ENCODE measurements at regions not wholly inside any gene's neighbourhood (a gene's known extent, or its start where the extent isn't known, plus 50 kb on each side); places are given as distances from the start of the nearest gene placed in this dataset.

DNA sequence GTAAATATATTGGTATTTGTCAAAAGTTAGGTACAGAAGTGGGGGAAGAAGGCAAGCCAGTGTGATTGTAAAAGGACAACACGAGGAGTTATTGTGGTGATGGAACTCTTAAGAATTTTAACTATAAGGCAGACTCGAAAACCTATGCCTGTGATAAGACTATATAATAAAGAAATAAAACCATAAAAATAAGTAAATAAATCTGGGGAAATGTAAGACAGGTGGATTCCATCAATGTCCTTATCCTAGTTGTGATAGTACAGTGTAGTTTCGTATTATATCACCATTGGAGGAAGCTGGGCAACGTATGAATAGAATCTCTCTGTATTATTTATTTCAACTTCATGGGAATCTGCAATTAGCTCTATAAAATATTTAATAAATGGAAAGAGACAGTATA, 395.7 kb downstream of the CDC14C start:
- Histone ChIP-seq H3K4me1 (ENCODE audit: insufficient read depth) (no peaks in the 10 kb centered on the region), H3K27ac (no peak overlapping the region), H3K9me3 (peaks cover 0 to 3% of the 10 kb centered on the region in 2 donors), H3K4me3 (no peak overlapping the region), H3K36me3 (no peaks in the 10 kb centered on the region), H3K27me3 (no peaks in the 10 kb centered on the region)
- TF ChIP-seq EP300 (IDR thresholded peaks at IDR 0.05) = no peak
- TF ChIP-seq, protein P1, sequence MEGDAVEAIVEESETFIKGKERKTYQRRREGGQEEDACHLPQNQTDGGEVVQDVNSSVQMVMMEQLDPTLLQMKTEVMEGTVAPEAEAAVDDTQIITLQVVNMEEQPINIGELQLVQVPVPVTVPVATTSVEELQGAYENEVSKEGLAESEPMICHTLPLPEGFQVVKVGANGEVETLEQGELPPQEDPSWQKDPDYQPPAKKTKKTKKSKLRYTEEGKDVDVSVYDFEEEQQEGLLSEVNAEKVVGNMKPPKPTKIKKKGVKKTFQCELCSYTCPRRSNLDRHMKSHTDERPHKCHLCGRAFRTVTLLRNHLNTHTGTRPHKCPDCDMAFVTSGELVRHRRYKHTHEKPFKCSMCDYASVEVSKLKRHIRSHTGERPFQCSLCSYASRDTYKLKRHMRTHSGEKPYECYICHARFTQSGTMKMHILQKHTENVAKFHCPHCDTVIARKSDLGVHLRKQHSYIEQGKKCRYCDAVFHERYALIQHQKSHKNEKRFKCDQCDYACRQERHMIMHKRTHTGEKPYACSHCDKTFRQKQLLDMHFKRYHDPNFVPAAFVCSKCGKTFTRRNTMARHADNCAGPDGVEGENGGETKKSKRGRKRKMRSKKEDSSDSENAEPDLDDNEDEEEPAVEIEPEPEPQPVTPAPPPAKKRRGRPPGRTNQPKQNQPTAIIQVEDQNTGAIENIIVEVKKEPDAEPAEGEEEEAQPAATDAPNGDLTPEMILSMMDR (IDR thresholded peaks at IDR 0.05) = no peak
- TF ChIP-seq POLR2A (IDR thresholded peaks at IDR 0.05) = no peak
- no peak for DNase-seq
- whole genome bisulfite sequencing, 3 donors = 50 to 71% (median 70%) methylated on average over 4 of the region's 4 CpGs
- intact Hi-C loops (cut with DNase I) = no loop called here

DNA sequence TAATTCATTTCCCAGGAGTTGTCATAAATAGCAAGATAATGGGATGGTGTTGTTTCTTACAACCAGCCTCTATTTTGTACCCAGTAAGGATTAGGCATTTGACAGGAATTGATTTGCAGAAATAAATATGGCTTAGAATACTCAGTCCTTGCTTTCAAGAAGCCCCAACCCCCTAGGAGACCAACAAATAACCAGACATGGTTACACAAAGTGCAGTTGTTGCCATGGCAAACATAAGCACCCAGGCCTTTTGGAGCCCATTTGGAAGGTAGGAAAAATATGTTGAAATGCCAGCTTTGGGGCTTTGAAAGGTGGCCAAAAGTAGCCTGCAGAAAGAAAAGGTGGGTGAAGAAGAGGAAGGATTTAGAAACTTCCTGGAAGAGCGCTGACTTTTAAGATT, 397.5 kb downstream of the CDC14C start:
- Histone ChIP-seq H3K4me3 (no peak overlapping the region), H3K27me3 (no peaks in the 10 kb centered on the region), H3K36me3 (no peaks in the 10 kb centered on the region), H3K9me3 (peaks cover 0 to 3% of the 10 kb centered on the region in 2 donors), H3K4me1 (ENCODE audit: insufficient read depth) (no peaks in the 10 kb centered on the region), H3K27ac (no peak overlapping the region)
- no peak for TF ChIP-seq POLR2A (IDR thresholded peaks at IDR 0.05)
- TF ChIP-seq, protein P1 (IDR thresholded peaks at IDR 0.05) = no peak
- no peak for TF ChIP-seq EP300 (IDR thresholded peaks at IDR 0.05)
- no peak for DNase-seq
- intact Hi-C loops (cut with DNase I) = no loop called here
- WGBS, 3 donors = 85 to 100% (median 98%) methylated on average over 1 of the region's 1 CpG

DNA sequence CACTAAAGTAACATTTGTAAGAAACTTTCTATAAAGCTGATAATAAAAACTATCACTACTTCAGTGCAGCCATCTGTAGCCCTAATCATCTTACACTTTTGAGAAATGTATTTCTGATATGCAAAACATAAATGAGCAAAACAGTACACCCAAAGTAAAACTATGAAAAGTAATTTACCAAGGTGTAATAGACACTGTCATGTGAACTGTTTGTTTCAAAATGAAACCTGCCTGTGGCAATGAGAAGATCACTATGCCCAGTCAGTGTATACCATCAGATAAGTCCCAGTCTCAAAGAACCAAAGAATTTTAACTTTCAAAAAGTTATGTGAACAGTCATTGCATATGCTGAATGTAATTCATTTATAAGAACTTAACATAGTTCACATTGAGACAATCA, 398.1 kb downstream of the CDC14C start:
- Histone ChIP-seq H3K27me3 (no peaks in the 10 kb centered on the region), H3K4me1 (ENCODE audit: insufficient read depth) (no peaks in the 10 kb centered on the region), H3K9me3 (peaks cover 0 to 3% of the 10 kb centered on the region in 2 donors), H3K36me3 (no peaks in the 10 kb centered on the region), H3K27ac (no peak overlapping the region), H3K4me3 (no peak overlapping the region)
- intact Hi-C loops (cut with DNase I) = no loop called here
- DNase-seq = no peak
- TF ChIP-seq, protein P1 (IDR thresholded peaks at IDR 0.05) = no peak

DNA sequence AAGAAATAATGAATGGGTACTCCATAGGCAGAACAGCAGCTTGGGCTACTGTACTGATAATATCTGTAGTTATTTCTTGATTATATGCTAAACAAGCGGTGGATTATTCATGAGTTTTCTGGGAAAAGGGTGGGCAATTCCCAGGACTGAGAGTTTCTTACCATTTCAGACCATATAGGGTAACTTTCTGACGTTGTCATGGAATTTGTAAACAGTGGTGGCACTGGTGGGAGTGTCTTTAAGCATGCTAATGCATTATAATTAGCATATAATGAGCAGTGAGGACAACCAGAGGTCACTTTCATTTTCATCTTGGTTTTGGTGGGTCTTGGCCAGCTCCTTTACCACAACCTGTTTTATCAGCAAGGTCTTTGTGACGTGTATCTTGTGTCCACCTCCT, 399.7 kb downstream of the CDC14C start:
- H3K4me1 ChIP-seq (ENCODE audit: insufficient read depth) = no peaks in the 10 kb centered on the region
- H3K9me3 ChIP-seq = peaks cover 0 to 3% of the 10 kb centered on the region in 2 donors
- H3K27me3 ChIP-seq = no peaks in the 10 kb centered on the region
- H3K27ac ChIP-seq = no peak overlapping the region
- intact Hi-C loops (cut with DNase I) = no loop called here
- H3K36me3 ChIP-seq = no peaks in the 10 kb centered on the region
- no peak overlapping the region for H3K4me3 ChIP-seq
- TF ChIP-seq EP300 (IDR thresholded peaks at IDR 0.05) (no peak), POLR2A (IDR thresholded peaks at IDR 0.05) (no peak)
- TF ChIP-seq, protein P1 (IDR thresholded peaks at IDR 0.05) = no peak
- no peak for DNase-seq
- 65 to 79% (median 69%) methylated on average over 3 of the region's 3 CpGs for WGBS, 3 donors

DNA sequence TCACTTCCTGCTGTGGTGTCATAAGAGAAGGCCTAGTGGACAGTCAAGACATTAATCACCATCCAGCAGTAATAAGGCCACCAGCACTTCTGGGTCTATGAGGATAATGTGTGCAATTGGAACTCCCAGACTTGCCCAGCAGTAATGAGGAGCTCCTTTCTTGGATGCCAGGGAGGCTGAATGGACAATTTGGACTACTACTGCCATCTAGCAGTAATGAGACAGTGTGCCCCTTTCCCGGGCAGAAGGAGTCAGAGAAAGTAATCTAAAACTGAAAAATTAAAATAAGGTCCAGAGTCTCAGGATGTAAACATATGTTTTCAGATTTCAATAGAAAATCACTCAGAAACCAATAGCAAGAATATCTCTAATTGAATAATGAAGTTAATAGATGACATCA, 400.4 kb downstream of the CDC14C start:
- no peak overlapping the region for H3K4me3 ChIP-seq
- intact Hi-C loops (cut with DNase I) = no loop called here
- 88 to 91% (median 90%) methylated on average over 1 of the region's 1 CpG for WGBS, 3 donors
- H3K9me3 ChIP-seq = peaks cover 0 to 3% of the 10 kb centered on the region in 2 donors
- H3K27ac ChIP-seq = no peak overlapping the region
- no peaks in the 10 kb centered on the region for H3K4me1 ChIP-seq (ENCODE audit: insufficient read depth)
- no peaks in the 10 kb centered on the region for H3K27me3 ChIP-seq
- no peaks in the 10 kb centered on the region for H3K36me3 ChIP-seq
- DNase-seq = no peak
- no peak for TF ChIP-seq POLR2A (IDR thresholded peaks at IDR 0.05)
